HepG2 (cell line): ENCODE measurements at regions not wholly inside any gene's neighbourhood (a gene's known extent, or its start where the extent isn't known, plus 50 kb on each side); places are given as distances from the start of the nearest gene placed in this dataset.

Experiments used
- ATAC-seq: fragments of 200-7000 bp; cut with Tn5 transposase; 3 replicates; pipeline ENCODE4 v1.9.1; 2020; ENCODE audit warnings: mild to moderate bottlenecking, moderate library complexity
- BruUV-seq: library from RNA; stranded (reverse); fragments of 400-500 nt; replicated peaks from 2 replicates; lab custom pipeline; 2021; lab: Mats Ljungman, UMichigan
- CTCF ChIA-PET: fragments of 300-600 bp; formaldehyde crosslinking; extraction: SDS; loops from one replicate; lab custom pipeline; 2021; ENCODE audit warnings: low total read pairs, inconsistent platforms, low intra/inter-chr PET ratio; lab: Yijun Ruan, JAX
- POLR2A ChIA-PET: fragments of 350-600 bp; sonication (Branson Sonifier 250); formaldehyde crosslinking; loops from one replicate; lab custom pipeline; 2020; ENCODE audit warnings: antibody characterized with exemption, inconsistent platforms; lab: Yijun Ruan, JAX
- DNase-seq: peaks from one replicate; pipeline ENCODE4 v3.0.0-alpha.2; 2015; ENCODE audit warnings: low spot score
- FAIRE-seq: peaks from 3 replicates; lab custom pipeline; 2011; peaks lifted over from hg19 to GRCh38; lab: Jason Lieb, UNC
- H2AFZ ChIP-seq: one replicate; pipeline ENCODE4 v1.6.1; 2011; ENCODE audit warnings: low read length, inconsistent platforms
- H3K27ac ChIP-seq: fragments of 300-600 bp; 3 replicates; pipeline ENCODE4 v1.8.0; 2011; ENCODE audit warnings: mixed run types, mild to moderate bottlenecking, mixed read lengths, low read length, inconsistent platforms; ENCODE audit not compliant: insufficient read depth; ENCODE audit errors: extremely low read length
- H3K27me3 ChIP-seq, 2 experiments: fragments of 200-600 bp in 1 of 2; 2 replicates in 1 of 2; 3 replicates in 1 of 2; pipeline versions ENCODE4 v1.6.0 to v1.8.0; 2011; ENCODE audit warnings: low read length in 2 of 2, mild to moderate bottlenecking in 2 of 2, moderate library complexity in 2 of 2, inconsistent platforms in 1 of 2; ENCODE audit not compliant: insufficient read depth in 2 of 2, control insufficient read depth in 1 of 2
- H3K36me3 ChIP-seq, 2 experiments: fragments of 200-600 bp in 1 of 2; replicated peaks in 1 of 2; 2 replicates in 1 of 2; 3 replicates in 1 of 2; pipeline versions ENCODE4 v1.5.1 to v1.8.0; 2011; ENCODE audit warnings: low read length in 2 of 2, inconsistent platforms in 1 of 2; ENCODE audit not compliant: insufficient read depth in 2 of 2, control insufficient read depth in 1 of 2
- H3K4me1 ChIP-seq: 2 replicates; pipeline ENCODE4 v1.5.1; 2012; ENCODE audit warnings: low read length, inconsistent platforms; ENCODE audit not compliant: insufficient read depth
- H3K4me2 ChIP-seq: 2 replicates; pipeline ENCODE4 v1.6.0; 2011; ENCODE audit warnings: low read depth, low read length, inconsistent platforms
- H3K4me3 ChIP-seq, 3 experiments: fragments of 200-600 bp in 1 of 3; sonication (generic), shearing (Covaris generic) in 1 of 3; replicated peaks in 1 of 3; 2 replicates each; pipeline ENCODE4 v1.5.1; 2011 to 2016; ENCODE audit warnings: low read length in 3 of 3, inconsistent platforms in 2 of 3, low read depth in 2 of 3, mild to moderate bottlenecking in 2 of 3, control low read depth in 1 of 3, mixed read lengths in 1 of 3; ENCODE audit not compliant: insufficient read depth in 1 of 3
- H3K79me2 ChIP-seq: one replicate; pipeline ENCODE4 v1.6.1; 2011; ENCODE audit warnings: low read length, inconsistent platforms; ENCODE audit not compliant: insufficient read depth
- H3K9ac ChIP-seq: 2 replicates; pipeline ENCODE4 v1.6.0; 2011; ENCODE audit warnings: mild to moderate bottlenecking, low read depth, low read length, inconsistent platforms; ENCODE audit not compliant: insufficient read depth
- H3K9me3 ChIP-seq: 2 replicates; pipeline ENCODE4 v1.5.1; 2012; ENCODE audit warnings: mild to moderate bottlenecking, low read length
- H4K20me1 ChIP-seq: 2 replicates; pipeline ENCODE4 v1.6.0; 2011; ENCODE audit warnings: inconsistent platforms, mild to moderate bottlenecking, low read length, moderate library complexity; ENCODE audit not compliant: insufficient read depth
- ASH2L ChIP-seq: fragments of 300-600, 200-600 bp; sonication (generic); IDR thresholded peaks from 2 replicates; pipeline ENCODE4 v1.7.0; 2017; ENCODE audit warnings: low read depth, mild to moderate bottlenecking, moderate library complexity, mixed read lengths, low read length; ENCODE audit not compliant: insufficient read length
- GABPA ChIP-seq, 2 experiments: IDR thresholded peaks; 2 replicates each; pipeline ENCODE4 v1.6.1; 2011 to 2016; ENCODE audit warnings: low read depth in 2 of 2, low read length in 1 of 2, missing biosample characterization in 1 of 2, missing genetic modification characterization in 1 of 2
- GLI4 ChIP-seq: sonication (generic); formaldehyde crosslinking; IDR thresholded peaks from 2 replicates; pipeline ENCODE4 v1.5.1; 2020; ENCODE audit warnings: missing genetic modification reagents, mild to moderate bottlenecking, moderate library complexity, borderline replicate concordance
- HMGXB3 ChIP-seq: sonication (generic); formaldehyde crosslinking; IDR thresholded peaks from 2 replicates; pipeline ENCODE4 v1.4.0; 2020; ENCODE audit warnings: missing genetic modification reagents, borderline replicate concordance
- MAZ ChIP-seq, 2 experiments: sonication (generic) in 1 of 2; formaldehyde crosslinking in 1 of 2; IDR thresholded peaks; 2 replicates each; pipeline versions ENCODE4 v1.5.0 to v1.6.1; 2012 to 2020; ENCODE audit warnings: low read depth in 2 of 2, mild to moderate bottlenecking in 2 of 2, borderline replicate concordance in 1 of 2, improper control_type of control experiment in 1 of 2, low read length in 1 of 2, missing genetic modification reagents in 1 of 2, moderate library complexity in 1 of 2
- NAIF1 ChIP-seq: sonication (generic); formaldehyde crosslinking; IDR thresholded peaks from 2 replicates; pipeline ENCODE4 v1.5.0; 2020; ENCODE audit warnings: mild to moderate bottlenecking, missing genetic modification reagents, borderline replicate concordance
- NR2F1 ChIP-seq, 2 experiments: fragments of 450-650 bp in 1 of 2; formaldehyde crosslinking in 1 of 2; IDR thresholded peaks; 2 replicates each; pipeline versions ENCODE4 v1.5.0 to v1.6.1; 2016 to 2020; ENCODE audit warnings: mild to moderate bottlenecking in 1 of 2, missing compliant biosample characterization in 1 of 2, missing genetic modification reagents in 1 of 2, moderate library complexity in 1 of 2
- PHF20 ChIP-seq: sonication (generic); formaldehyde crosslinking; IDR thresholded peaks from 2 replicates; pipeline ENCODE4 v1.5.0; 2020; ENCODE audit warnings: mild to moderate bottlenecking, missing genetic modification reagents
- ZEB1 ChIP-seq: IDR thresholded peaks from 2 replicates; pipeline ENCODE4 v1.6.1; 2012; ENCODE audit warnings: mild to moderate bottlenecking, low read depth, inconsistent platforms; ENCODE audit not compliant: insufficient replicate concordance
- ZNF460 ChIP-seq: sonication (generic); formaldehyde crosslinking; IDR thresholded peaks from 2 replicates; pipeline ENCODE4 v1.5.1; 2020; ENCODE audit warnings: missing genetic modification reagents, mild to moderate bottlenecking, borderline replicate concordance
- ZNF768 ChIP-seq: sonication (generic); formaldehyde crosslinking; IDR thresholded peaks from 2 replicates; pipeline ENCODE4 v1.4.0; 2020; ENCODE audit warnings: missing genetic modification reagents
- WGBS: methylation state at CpG from one replicate; pipeline ENCODE4 v1.1.6; 2017; ENCODE audit warnings: low lambda C conversion rate; 5-methylcytosine and 5-hydroxymethylcytosine counted together
- in situ Hi-C: cut with HindIII; loops from 2 replicates; pipeline ENCODE4 v1.10.0; 2017; ENCODE audit warnings: low pct_unique_long_range_greater_than_20kb; ENCODE audit not compliant: extremely low pct_ligation_motif_present
- intact Hi-C: fragments of 100-400 bp; cut with micrococcal nuclease; formaldehyde crosslinking; loops from one replicate; pipeline ENCODE4 v1.10.0; 2022; ENCODE audit not compliant: unreplicated experiment
- TF ChIP-seq, protein P1 (sequence below): fragments of 450-650 bp; IDR thresholded peaks from 2 replicates; pipeline ENCODE4 v1.6.1; 2017

GRCh38 chr2:147615726-147616125 lies 229.1 kb upstream of the ACVR2A start:
- 37% methylated on average over 2 of the region's 2 CpGs for WGBS
- Histone ChIP-seq H4K20me1 (no peaks in the 10 kb centered on the region), H3K4me2 (no peak overlapping the region), H3K27ac (no peak overlapping the region), H3K9ac (no peak overlapping the region), H3K4me1 (no peaks in the 10 kb centered on the region), H3K36me3 (no peaks in the 10 kb centered on the region), H2AFZ (no peak overlapping the region), H3K27me3 (no peaks in the 10 kb centered on the region), H3K9me3 (no peaks in the 10 kb centered on the region), H3K79me2 (no peaks in the 10 kb centered on the region), H3K4me3 (no peak overlapping the region)
- DNase-seq, result no peak
- intact Hi-C loops, result no loop called here
- CTCF ChIA-PET, result no interaction called here
- no peak for FAIRE-seq
- TF ChIP-seq NR2F1 (CRISPR knock-in tag; IDR thresholded peaks at IDR 0.05), result no peak
- in situ Hi-C loops, result loop anchor here (25.0 kb wide), 1 partner anchor 297 kb away; no protein-coding TSS in a partner anchor
- no TSS peak for BruUV-seq
- ATAC-seq, result no peak
- POLR2A ChIA-PET, result no interaction called here

- Histone ChIP-seq H4K20me1 (no peaks in the 10 kb centered on the region), H3K9me3 (no peaks in the 10 kb centered on the region), H3K4me1 (no peaks in the 10 kb centered on the region), H3K27me3 (no peaks in the 10 kb centered on the region), H3K4me3 (no peak overlapping the region), H2AFZ (no peak overlapping the region), H3K9ac (no peak overlapping the region), H3K79me2 (no peaks in the 10 kb centered on the region), H3K36me3 (no peaks in the 10 kb centered on the region), H3K27ac (no peak overlapping the region), H3K4me2 (no peak overlapping the region)
- in situ Hi-C loops, result loop anchor here (25.0 kb wide), 1 partner anchor 297 kb away; no protein-coding TSS in a partner anchor
- WGBS, result 36% methylated on average over 4 of the region's 4 CpGs
- ChIA-PET POLR2A (no interaction called here), CTCF (no interaction called here)
- ATAC-seq, result no peak
- intact Hi-C loops, result no loop called here
- no TSS peak for BruUV-seq
- no peak for DNase-seq
- FAIRE-seq, result no peak
- TF ChIP-seq, protein P1, sequence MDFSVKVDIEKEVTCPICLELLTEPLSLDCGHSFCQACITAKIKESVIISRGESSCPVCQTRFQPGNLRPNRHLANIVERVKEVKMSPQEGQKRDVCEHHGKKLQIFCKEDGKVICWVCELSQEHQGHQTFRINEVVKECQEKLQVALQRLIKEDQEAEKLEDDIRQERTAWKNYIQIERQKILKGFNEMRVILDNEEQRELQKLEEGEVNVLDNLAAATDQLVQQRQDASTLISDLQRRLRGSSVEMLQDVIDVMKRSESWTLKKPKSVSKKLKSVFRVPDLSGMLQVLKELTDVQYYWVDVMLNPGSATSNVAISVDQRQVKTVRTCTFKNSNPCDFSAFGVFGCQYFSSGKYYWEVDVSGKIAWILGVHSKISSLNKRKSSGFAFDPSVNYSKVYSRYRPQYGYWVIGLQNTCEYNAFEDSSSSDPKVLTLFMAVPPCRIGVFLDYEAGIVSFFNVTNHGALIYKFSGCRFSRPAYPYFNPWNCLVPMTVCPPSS, result no peak
- TF ChIP-seq NAIF1 (CRISPR knock-in tag) (no peak), ZNF460 (CRISPR knock-in tag) (no peak), GLI4 (CRISPR knock-in tag) (no peak), PHF20 (CRISPR knock-in tag) (no peak), ZEB1 (no peak), GABPA (IDR thresholded peaks at IDR 0.05; ENCODE audit: low read depth, low read length) (no peak), GABPA (CRISPR knock-in tag; IDR thresholded peaks at IDR 0.05; ENCODE audit: low read depth) (no peak), ASH2L (no peak), MAZ (IDR thresholded peaks at IDR 0.05; ENCODE audit: borderline replicate concordance, low read depth, low read length) (no peak), MAZ (CRISPR knock-in tag; IDR thresholded peaks at IDR 0.05; ENCODE audit: low read depth) (no peak), HMGXB3 (CRISPR knock-in tag) (no peak), ZNF768 (CRISPR knock-in tag) (no peak)
Observed at GRCh38 chr2:147614979-147615470, 229.8 kb upstream of the ACVR2A start.
